AG09319 (cell line): ENCODE measurements at regions not wholly inside any gene's neighbourhood (a gene's known extent, or its start where the extent isn't known, plus 50 kb on each side); places are given as distances from the start of the nearest gene placed in this dataset.
"Not testable (repeated sequence)": the region's sequence is repeated elsewhere in the genome, so short reads cannot be mapped to it uniquely, and the experiment has no call there.

ENCODE experiments used
- DNase-seq: peaks from one replicate; pipeline ENCODE4 v3.0.0-alpha.2; 2010; ENCODE audit warnings: low read depth; ENCODE audit errors: extremely low read depth
- CTCF ChIP-seq: IDR thresholded peaks from 2 replicates; pipeline ENCODE4 v1.5.1; 2011; ENCODE audit warnings: low read depth, mild to moderate bottlenecking, inconsistent platforms, low read length, moderate library complexity

- peak; percentile 5 for DNase-seq
Measured at GRCh38 chr7:32816409-32816948, 75.1 kb downstream of the KBTBD2 start.

GRCh38 chr7:32814779-32815178, 76.8 kb downstream of the KBTBD2 start:
- not testable (repeated sequence) for DNase-seq

DNA sequence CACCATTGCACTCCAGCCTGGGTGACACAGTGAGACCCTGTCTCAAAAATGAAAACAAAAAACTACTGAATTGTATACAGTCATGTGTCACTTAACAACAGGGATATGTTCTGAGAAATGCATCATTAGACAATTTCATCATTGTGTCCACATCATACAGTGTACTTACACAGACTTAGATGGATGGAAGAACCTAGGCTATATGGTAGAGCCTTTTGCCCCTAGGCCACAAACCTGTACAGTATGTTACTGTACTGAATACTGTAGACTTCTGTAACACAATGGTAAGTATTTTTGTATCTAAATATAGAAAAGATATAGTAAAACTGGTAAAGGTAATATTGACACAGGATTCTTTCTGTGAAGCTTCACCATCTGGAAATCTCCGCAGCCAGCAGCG, 81.7 kb downstream of the KBTBD2 start:
- DNase-seq: no peak
- no peak for TF ChIP-seq CTCF

DNA sequence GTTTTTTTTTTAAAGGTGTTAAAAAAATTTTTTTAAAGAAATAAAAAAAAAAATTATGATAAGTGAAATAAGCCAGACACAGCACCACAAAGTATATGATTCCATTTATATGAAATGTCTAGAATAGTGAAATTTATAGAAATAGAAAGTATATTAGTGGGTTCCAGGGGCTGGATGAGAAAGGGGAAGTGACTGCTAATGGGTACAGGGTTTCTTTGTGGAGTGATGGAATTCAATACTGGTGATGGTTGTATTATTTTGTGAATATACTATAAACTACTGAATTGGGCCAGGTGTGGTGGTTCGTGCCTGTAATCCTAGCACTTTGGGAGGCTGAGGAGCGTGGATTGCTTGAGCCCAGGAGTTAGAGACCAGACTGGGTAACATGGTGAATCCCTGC, 82.2 kb downstream of the KBTBD2 start:
- TF ChIP-seq CTCF: no peak
- no peak for DNase-seq

- no peak for TF ChIP-seq CTCF
- no peak for DNase-seq
Measured at GRCh38 chr7:32803406-32804141, 88.0 kb downstream of the KBTBD2 start.

DNA sequence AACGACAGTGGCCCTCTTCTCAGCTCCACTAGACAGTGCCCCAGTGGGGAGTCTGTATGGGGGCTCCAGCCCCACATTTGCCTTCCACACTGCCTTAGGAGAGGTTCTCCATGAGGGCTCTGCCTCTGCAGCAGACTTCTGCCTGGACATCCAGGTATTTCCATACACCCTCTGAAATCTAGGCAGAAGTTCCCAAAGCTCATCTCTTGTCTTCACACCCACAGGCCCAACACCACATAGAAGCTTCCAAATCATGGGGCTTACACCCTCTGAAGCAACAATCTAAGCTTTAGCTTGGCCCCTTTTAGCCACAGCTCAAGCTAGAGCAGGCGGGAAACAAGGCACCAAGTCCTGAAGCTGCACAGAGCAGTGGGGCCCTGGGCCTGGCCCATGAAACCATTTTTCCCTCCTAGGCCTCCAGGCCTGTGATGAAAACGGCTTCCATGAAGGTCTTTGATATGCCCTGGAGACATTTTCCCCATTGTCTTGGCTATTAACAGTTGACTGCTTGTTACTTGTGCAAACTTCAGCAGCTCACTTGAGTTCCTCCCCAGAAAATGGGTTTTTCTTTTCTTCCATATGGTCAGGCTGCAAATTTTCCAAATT, 89.2 kb downstream of the KBTBD2 start:
- no peak for TF ChIP-seq CTCF
- no peak for DNase-seq

DNA sequence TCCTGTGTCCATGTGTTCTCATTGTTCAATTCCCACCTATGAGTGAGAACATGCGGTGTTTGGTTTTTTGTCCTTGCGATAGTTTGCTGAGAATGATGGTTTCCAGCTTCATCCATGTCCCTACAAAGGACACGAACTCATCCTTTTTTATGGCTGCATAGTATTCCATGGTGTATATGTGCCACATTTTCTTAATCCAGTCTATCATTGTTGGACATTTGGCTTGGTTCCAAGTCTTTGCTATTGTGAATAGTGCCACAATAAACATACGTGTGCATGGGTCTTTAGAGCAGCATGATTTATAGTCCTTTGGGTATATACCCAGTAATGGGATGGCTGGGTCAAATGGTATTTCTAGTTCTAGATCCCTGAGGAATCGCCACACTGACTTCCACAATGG, 98.5 kb downstream of the KBTBD2 start:
- DNase-seq: not testable (repeated sequence)

GRCh38 chr7:32790766-32791430, 100.7 kb downstream of the KBTBD2 start:
- DNase-seq: not testable (repeated sequence)

- not testable (repeated sequence) for DNase-seq
Measured at GRCh38 chr7:32789266-32789665, 102.3 kb downstream of the KBTBD2 start.

GRCh38 chr7:32788174-32788573, 103.4 kb downstream of the KBTBD2 start:
- not testable (repeated sequence) for DNase-seq

DNA sequence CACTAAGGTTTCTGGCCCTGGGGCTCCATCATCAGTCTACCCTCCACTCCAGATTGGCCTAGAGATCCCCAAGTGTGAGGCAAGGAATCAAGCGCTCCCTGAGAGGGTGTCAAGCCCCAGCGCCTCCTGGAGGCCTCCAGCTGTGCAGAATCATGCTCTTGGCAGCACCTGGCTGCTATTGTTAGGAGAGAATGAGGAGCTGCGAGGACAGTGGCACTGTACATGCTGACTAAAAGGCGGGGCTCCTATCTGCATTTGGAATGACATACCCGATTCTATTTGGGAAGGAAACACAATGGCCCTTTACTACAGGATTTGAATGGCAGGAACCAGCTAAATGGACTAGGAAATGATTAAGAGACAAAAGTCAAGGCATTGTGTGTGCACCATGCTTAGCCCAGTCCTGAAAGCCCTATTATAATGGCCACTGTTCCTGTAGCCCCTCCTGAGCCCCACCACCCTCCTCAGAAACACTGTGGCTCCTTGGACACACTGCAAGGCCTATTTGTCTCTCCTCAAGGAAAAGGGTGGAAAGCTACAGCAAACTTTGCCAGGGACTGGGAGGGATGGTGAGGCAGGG, 106.1 kb downstream of the KBTBD2 start:
- not testable (repeated sequence) for DNase-seq

DNA sequence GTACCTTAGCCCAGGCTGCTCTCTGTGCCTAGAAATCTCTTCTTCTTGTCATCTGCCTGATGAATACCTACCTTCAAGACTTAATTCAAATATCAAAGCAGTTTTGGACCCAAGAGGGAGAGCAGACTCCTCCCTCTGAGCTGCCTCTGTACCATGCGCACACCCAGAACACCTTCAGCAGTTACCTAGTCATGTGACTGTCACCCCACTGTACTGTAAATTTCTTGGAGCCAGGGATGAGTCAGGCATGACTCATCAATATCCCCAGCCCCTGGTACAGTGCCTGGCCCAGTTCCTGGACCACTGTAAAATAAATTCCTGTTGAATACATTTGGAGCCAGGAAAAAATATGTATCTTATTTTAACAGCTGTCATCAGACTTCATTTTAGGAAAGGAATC, 111.7 kb downstream of the KBTBD2 start:
- not testable (repeated sequence) for DNase-seq
